Activated naive CD4-positive, alpha-beta T cell treated with anti-CD3 and anti-CD28 coated beads, Interleukin-2, amount 50 U/mL, for 72 hours (primary cell): ENCODE measurements at regions not wholly inside any gene's neighbourhood (a gene's known extent, or its start where the extent isn't known, plus 50 kb on each side); places are given as distances from the start of the nearest gene placed in this dataset.
A peak's percentile ranks its signal among the peaks of the same experiment; 100 is the strongest.

Experiments used
- ATAC-seq, 2 donors: fragments of 150-1000 bp; cut with Tn5 transposase; 2 replicates each; pipeline ENCODE4 v1.10.0; 2021; ENCODE audit warnings: mild to moderate bottlenecking in 2 of 2, moderate library complexity in 2 of 2
- DNase-seq, 2 donors: peaks; one replicate each; pipeline ENCODE4 v3.0.0; 2021 to 2022; ENCODE audit warnings: low spot score in 2 of 2
- H3K27ac Mint-ChIP-seq, 2 donors: one replicate each; pipeline ENCODE4 v1.8.0; 2022; ENCODE audit warnings: mild to moderate bottlenecking in 2 of 2, mixed read lengths in 2 of 2
- H3K36me3 Mint-ChIP-seq, 2 donors: one replicate each; pipeline ENCODE4 v1.8.0; 2022; ENCODE audit warnings: mixed read lengths in 2 of 2
- H3K9me3 Mint-ChIP-seq, 2 donors: one replicate each; pipeline ENCODE4 v1.8.0; 2022; ENCODE audit warnings: mixed read lengths in 2 of 2

DNA sequence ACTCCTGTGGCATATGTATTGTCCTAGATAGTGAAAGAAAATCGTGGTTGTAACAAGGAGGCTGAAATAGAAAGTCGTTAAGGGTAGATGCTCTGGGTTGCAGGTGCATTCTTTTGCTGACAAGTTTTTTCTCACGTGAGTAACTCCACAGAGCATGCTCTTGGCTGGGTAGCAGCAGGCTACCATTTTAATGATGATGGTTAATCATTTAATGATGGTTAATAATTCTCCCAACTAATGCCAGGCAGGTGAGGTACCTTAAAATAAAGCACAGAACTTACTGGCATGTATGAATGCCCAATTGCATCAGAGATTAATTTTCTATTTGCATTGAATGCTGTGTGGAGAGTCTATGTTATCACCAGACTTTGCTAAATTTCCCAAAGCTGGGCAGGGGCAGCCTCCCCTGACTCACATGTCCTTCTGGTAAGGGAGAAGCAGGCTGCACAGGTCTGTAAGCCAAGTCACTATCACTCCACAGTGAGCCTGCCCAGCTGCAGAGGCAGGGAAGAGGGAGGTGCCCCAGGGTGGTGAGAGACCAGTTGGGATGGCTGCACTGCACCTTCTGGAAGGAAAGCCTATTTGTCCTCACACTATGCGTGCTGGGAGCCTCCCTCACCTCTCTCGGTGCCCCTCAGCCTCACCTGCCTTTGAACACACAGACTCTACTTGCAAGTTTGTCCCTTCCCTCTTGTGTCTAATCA, 287.0 kb upstream of the IGFBP3 start:
- DNase-seq = no peak
- no peak for ATAC-seq
- no peaks in the 10 kb centered on the region for H3K36me3 Mint-ChIP-seq
- peak overlapping the region in 1 of 2 donors; percentile 26 for H3K27ac Mint-ChIP-seq
- H3K9me3 Mint-ChIP-seq = peaks cover 4 to 9% of the 10 kb centered on the region in 2 donors

DNA sequence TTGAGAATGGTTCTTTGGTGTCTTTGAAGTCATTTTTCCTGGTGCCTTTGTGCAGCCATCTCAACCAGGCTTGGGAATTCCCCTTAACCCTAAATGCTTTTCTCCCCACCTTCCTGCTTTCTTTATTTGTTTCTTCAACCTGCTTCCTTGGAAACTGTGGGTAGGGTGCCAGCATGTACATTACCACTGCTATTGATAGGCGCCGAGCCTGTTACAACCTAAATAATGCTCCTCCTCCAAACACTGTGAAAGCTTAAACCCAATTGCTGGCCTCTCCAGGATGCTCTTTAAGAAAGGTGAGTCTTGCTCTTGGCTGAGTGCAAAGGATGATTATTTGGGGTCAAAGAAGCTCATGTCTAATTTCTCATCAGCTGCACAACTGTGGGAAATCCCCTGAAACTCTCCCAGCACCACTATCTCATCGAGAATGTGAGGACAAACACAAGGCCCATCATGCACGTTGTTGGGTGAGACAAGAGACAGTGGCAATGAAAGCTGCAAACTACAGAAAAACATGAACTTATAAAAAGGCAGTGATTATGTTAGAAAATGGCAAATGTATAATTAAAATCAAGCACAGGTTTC, 285.5 kb upstream of the IGFBP3 start:
- DNase-seq (no peak), ATAC-seq (no peak)
- Mint-ChIP-seq H3K36me3 (no peaks in the 10 kb centered on the region), H3K27ac (no peak overlapping the region), H3K9me3 (peaks cover 4 to 6% of the 10 kb centered on the region in 2 donors)

DNA sequence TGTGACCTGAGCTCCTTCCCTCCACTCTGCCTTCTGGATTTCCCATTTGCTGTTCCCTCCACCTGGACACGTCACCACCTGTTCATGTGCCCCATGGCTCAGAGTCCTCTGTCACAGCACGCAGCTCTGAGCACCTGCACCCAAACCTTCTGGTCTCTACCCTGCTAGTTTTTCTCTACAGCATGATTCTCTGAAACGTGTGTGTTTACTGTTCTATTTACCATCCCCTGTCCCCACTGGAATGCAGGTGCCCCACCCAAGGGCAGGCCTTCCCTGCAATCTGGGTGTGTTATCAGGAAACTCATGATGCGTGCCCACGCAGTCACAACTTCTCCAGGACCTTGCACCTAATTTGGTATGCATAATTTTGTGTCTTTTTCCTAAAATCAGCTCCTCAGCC, 284.4 kb upstream of the IGFBP3 start:
- ATAC-seq = no peak

DNA sequence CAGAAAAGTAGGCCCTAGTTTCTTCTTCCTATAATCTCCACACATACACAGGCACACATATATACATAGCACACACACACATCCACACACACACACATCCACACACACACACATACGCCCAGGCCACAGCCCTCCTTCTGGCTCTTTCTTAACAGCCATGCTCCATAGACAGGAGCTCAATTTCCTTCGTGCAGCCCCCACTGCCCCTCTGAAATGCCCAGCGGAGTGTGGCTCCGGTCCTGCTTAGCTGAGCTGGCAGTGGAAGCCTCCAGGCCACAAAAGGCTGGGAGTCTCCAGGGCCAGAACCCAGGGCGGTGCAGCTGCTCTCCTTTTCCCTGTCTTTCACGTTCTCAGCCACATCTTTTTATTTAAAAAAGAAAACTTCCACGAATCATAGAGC, 282.9 kb upstream of the IGFBP3 start:
- H3K36me3 Mint-ChIP-seq = no peaks in the 10 kb centered on the region
- ATAC-seq = no peak
- peaks cover 4 to 6% of the 10 kb centered on the region in 2 donors for H3K9me3 Mint-ChIP-seq
- no peak for DNase-seq
- H3K27ac Mint-ChIP-seq = peak overlapping the region in 1 of 2 donors; percentile 73

More for the DNA sequence above, 284.4 kb upstream of the IGFBP3 start:
- DNase-seq = no peak
- H3K36me3 Mint-ChIP-seq = no peaks in the 10 kb centered on the region
- H3K27ac Mint-ChIP-seq = no peak overlapping the region
- peaks cover 4 to 6% of the 10 kb centered on the region in 2 donors for H3K9me3 Mint-ChIP-seq

DNA sequence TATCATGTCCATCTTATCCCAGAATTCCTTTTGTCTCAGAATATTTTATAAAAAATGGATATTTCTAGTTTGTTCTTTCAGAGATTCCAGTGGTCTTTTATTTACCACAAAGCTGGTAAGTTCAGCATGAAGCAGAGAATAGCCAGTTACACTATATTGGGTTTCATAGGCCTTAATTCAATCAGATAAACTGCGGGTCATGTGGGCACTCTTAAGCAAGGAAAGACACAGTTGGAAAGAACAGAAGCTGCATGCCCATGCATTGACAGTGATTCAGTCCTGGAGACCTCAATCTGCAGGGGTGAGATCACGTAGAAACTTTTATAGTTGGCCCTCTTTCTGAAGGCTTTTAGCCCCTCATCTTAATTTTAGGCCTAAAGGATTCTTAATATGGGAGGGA, 281.3 kb upstream of the IGFBP3 start:
- Mint-ChIP-seq H3K9me3 (peaks cover 4 to 6% of the 10 kb centered on the region in 2 donors), H3K36me3 (no peaks in the 10 kb centered on the region), H3K27ac (no peak overlapping the region)
- ATAC-seq (no peak), DNase-seq (no peak)

DNA sequence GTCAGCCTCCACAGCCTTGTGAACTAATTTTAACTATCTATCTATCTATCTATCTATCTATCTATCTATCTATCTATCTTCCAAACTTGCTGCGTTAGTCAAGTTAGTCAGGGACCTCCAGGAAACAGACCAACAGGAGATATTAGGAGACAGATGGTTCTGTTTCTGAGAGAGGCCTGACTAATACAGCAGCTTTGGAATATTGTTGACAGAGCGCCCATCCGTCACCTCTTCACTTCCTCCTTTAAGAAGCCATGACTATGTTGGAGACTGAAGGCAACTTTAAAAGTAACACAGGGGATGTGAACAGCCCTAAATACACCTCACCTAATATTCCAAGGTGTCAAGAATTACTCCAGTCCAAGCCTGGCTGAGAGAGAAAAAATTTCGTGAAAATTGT, 280.9 kb upstream of the IGFBP3 start:
- no peak for ATAC-seq
- Mint-ChIP-seq H3K36me3 (no peaks in the 10 kb centered on the region), H3K9me3 (peaks cover 4 to 6% of the 10 kb centered on the region in 2 donors), H3K27ac (no peak overlapping the region)
- no peak for DNase-seq

DNA sequence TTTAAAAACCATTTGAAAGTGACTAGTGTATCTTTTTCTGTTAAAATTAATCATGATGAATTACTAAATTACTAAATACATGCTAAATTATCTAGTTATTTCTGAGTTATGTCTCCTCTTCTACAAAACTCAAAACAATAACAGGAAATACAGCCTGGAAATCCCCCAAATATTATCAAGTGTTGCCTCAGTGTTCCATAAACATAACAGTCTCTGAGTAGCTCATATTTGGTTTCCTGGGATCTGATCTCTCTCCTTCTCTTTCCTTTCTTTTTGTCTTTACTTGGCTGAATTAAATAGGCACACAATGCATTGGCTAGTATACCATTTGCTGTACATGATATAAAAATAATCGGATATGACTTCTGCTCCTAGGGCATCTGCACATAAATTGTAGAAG, 277.6 kb upstream of the IGFBP3 start:
- Mint-ChIP-seq H3K36me3 (no peaks in the 10 kb centered on the region), H3K27ac (no peak overlapping the region), H3K9me3 (peaks cover 4 to 6% of the 10 kb centered on the region in 2 donors)
- DNase-seq (no peak), ATAC-seq (no peak)

DNA sequence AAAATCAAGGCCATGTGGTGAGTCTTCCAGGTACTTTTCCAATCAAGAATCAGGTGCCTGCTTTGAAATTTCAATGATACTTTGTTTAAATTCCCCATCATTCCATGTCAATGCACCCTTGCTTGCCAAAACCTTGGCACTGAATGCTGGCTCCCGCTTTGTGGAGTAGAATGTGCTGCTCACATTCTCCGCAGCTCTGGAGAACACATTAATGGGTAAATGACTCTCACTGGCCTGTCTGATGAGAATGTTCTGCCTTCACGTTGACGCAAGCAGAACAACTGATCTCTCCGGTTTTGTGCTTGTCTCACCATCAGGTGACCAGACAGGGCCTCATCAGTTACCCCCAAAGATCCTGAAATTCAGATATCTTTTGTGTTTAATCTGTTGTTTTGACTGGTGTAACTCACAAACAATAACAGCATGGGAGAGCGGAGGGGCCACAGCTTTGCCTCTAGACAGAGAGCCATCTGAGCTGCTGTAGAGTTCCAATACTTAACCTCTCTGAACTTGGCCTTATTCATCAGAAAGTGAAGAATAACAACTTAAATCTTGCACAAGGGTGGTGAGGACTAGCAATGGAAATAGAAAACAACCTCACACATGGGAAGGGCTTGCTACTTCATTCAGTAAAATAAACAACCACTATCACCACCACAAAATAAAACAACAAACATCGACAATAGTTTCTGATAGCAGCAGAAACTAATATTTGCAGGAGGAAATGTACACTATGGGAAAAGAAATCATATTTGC, 276.9 kb upstream of the IGFBP3 start:
- Mint-ChIP-seq H3K27ac (no peak overlapping the region), H3K9me3 (peaks cover 4 to 6% of the 10 kb centered on the region in 2 donors), H3K36me3 (no peaks in the 10 kb centered on the region)
- no peak for DNase-seq
- no peak for ATAC-seq

DNA sequence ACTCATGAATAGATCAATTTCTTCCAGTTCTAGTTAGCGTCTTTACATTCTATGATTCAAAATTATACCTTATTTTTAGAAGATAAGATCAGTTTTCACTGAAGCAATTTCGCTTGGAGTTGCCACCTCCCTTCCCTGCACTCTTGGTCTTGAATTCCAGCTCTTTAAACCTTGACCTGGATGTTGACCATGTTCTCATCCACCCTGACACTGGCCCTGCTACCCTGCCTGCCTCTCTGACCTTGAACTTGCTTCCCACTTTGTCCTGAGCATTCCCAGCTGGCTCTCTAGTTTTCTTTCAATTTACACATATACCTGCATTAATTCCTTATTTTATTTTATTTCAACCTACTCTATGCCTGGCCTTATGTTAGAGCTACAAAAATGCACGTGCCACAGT, 274.9 kb upstream of the IGFBP3 start:
- ATAC-seq = no peak
- DNase-seq = no peak
- Mint-ChIP-seq H3K36me3 (no peaks in the 10 kb centered on the region), H3K9me3 (peaks cover 4 to 6% of the 10 kb centered on the region in 2 donors), H3K27ac (no peak overlapping the region)

DNA sequence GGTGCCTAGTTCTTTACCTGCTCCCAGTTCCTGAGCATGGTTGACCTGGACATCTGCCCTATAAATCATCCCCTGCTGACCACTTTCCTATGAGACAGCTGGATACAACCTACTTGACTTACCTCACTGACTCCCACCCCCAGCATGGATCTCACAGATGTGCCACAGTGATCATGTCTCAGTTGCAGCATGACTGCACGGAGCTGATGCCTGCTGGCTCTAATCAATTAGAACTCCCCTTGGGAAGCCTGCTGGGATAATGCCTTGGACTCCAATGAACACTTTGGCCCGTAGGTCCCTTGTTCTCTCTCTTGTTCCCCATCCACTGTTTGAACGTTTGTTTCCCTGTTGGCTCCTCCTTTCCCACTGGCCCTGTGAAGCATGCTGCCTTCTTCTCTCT, 271.2 kb upstream of the IGFBP3 start:
- no peak overlapping the region for H3K27ac Mint-ChIP-seq
- H3K36me3 Mint-ChIP-seq = peaks cover 0 to 7% of the 10 kb centered on the region in 2 donors
- H3K9me3 Mint-ChIP-seq = peaks cover 9 to 10% of the 10 kb centered on the region in 2 donors
- ATAC-seq = no peak
- no peak for DNase-seq

DNA sequence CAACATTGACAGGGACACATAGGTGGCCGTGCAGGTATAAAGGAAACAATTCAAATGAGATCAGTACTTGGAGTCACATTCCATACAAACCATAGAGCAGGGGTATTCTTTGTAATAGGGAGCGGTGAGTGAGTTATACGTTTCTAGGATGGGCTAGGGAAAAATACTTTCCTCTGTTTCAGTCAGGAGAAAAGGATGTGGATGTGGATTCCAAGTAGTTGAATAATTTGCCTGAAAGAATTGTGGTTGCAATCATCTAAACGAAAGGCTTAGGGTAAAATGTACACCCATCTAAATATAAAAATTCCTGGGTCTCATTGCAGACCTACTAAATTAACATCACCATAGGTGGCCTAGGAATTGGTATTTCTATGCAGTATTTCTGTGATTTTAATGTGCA, 270.7 kb upstream of the IGFBP3 start:
- Mint-ChIP-seq H3K27ac (no peak overlapping the region), H3K9me3 (peaks cover 9 to 10% of the 10 kb centered on the region in 2 donors), H3K36me3 (peaks cover 0 to 7% of the 10 kb centered on the region in 2 donors)
- no peak for ATAC-seq
- DNase-seq = no peak

DNA sequence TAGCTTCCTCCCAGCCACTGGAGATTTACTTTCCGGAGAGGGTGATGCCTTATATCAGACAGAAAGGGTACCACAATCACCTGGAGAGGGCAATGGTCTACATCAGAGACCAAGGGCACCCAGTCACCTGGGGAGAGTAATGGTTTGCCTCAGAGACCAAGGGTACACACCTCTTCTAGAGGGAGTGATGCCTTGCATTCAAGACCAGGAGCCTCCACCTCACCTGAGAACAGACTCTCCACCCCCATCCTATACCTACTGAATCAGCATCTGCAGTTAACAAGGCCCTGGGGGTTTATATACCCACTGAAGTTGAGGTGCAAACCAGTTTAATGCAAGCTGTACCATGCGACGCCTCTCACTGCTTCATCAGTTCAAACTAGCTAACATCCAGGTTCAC, 270.2 kb upstream of the IGFBP3 start:
- DNase-seq = no peak
- peaks cover 0 to 7% of the 10 kb centered on the region in 2 donors for H3K36me3 Mint-ChIP-seq
- no peak for ATAC-seq
- H3K27ac Mint-ChIP-seq = no peak overlapping the region
- H3K9me3 Mint-ChIP-seq = peaks cover 8 to 9% of the 10 kb centered on the region in 2 donors

DNA sequence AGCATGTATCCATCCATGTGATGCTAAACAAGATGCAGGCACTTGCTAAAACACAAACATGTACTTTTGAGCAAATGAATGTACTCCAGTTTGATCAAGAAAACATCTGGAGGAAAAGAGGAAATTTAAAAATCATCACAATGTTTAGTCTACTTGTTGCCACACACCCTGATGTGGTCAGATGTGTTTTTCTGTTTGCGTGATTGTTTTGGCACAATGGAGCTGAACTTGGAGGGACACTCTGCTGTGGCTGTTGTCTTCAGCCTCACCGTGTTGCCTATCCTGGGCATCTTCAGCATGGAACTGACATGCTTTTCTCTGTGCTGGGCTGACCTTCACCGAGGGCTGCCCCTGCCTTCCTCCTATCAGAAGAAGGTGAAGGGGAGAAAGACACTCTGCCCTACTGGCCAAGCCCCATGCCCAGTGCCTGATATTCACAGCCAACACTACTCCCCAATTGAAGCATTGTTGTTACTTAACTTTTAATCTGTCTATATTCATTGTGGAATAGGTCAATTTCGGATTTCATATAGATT, 268.3 kb upstream of the IGFBP3 start:
- DNase-seq (no peak), ATAC-seq (no peak)
- Mint-ChIP-seq H3K27ac (no peak overlapping the region), H3K36me3 (peaks cover 0 to 13% of the 10 kb centered on the region in 2 donors), H3K9me3 (peaks cover 4% of the 10 kb centered on the region in 2 donors)

DNA sequence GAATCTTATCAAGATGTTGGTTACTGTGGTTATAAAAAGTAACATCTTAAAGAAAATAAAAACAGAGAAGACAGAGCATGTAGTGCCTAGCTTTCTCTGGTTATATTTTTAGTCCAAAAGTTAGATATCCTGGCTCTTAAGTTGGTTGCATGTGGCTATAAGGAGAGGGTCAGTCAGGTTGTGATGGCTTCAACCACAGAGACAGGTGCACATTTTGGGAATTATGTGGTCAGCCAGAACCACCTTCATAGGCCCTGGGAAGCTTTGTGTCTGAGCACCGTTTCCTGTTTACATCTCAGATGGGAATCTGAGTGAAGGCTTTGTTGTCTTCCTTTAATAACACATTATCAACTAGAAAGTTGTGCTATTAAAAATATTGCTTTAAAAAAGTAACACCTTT, 265.1 kb upstream of the IGFBP3 start:
- ATAC-seq (no peak), DNase-seq (no peak)
- H3K9me3 Mint-ChIP-seq = peaks cover 4 to 19% of the 10 kb centered on the region in 2 donors
- H3K27ac Mint-ChIP-seq = no peak overlapping the region
- H3K36me3 Mint-ChIP-seq = peaks cover 9 to 13% of the 10 kb centered on the region in 2 donors

DNA sequence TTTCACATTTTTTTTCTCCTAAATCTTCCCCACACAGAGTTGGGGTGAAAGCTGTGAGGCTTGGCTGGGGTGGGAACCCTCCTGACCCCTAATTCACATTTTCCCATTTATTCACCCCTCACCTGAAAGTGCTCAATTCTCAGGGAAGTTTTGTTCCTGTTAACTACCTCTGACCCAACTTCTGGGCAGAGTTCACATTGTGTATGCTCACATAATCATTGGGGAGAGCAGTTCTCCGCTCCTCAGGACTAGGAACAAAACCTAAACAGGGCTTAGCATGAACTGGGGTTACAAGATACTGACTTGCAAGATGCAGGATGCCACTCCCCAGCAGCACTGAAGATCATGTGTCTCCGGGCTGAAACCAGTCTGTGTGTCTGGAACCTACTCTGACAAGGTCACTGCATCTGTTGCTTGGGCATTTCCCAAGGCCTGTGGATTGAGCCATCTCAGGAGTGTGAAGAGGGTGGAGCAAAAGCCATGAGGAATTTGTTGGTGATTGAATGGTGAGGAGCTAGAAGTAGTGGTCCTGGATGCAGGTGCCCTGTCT, 258.1 kb upstream of the IGFBP3 start:
- peaks cover 0 to 9% of the 10 kb centered on the region in 2 donors for H3K36me3 Mint-ChIP-seq
- DNase-seq (no peak), ATAC-seq (no peak)
- H3K9me3 Mint-ChIP-seq = peaks cover 4 to 22% of the 10 kb centered on the region in 2 donors
- no peak overlapping the region for H3K27ac Mint-ChIP-seq

DNA sequence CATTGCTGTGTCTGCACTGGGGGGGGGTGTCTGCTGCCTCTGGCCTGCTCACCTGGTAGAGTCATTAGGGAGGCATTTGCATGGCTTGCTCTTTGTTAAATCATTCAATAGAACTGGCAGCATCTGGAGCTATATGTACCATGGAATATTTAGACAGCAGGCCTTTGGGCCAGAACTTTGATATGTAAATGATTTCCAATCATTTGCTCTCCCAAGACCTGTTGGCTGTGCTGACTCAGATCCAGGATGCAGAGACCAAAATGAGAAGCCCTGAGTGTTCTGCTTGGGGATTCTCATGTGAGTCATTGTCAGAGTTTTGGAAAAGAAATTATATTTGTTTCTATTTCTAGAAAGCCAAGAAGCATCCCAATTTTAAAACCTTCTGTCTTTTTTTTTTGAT, 257.6 kb upstream of the IGFBP3 start:
- no peak overlapping the region for H3K27ac Mint-ChIP-seq
- H3K36me3 Mint-ChIP-seq = peaks cover 0 to 9% of the 10 kb centered on the region in 2 donors
- H3K9me3 Mint-ChIP-seq = peaks cover 4 to 22% of the 10 kb centered on the region in 2 donors
- DNase-seq (no peak), ATAC-seq (no peak)

DNA sequence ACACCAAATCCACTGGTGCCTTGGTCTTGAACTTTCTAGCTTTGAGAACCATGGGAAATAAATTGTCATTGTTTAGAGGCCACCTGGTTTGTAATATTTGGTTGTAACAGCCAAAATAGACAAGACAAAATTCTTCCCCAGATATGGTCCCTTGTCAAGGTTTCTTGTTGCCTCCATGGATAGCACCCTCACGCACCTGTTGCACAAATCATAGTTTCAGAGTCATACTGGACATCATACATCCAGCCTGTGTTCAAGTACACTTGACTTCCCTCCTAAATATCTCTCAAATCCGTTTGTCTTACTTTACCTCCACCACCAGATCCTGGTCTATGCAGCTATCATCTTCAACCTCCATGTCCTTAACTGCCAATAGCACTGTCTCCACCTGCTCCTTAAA, 256.7 kb upstream of the IGFBP3 start:
- ATAC-seq (no peak), DNase-seq (no peak)
- Mint-ChIP-seq H3K9me3 (peaks cover 4 to 22% of the 10 kb centered on the region in 2 donors), H3K36me3 (peaks cover 0 to 9% of the 10 kb centered on the region in 2 donors), H3K27ac (no peak overlapping the region)
